Smooth muscle cell (in vitro differentiated cells): ENCODE measurements at regions not wholly inside any gene's neighbourhood (a gene's known extent, or its start where the extent isn't known, plus 50 kb on each side); places are given as distances from the start of the nearest gene placed in this dataset.

Experiments used
- DNase-seq: peaks from one replicate; lab custom pipeline; 2025; ENCODE audit not compliant: unreplicated experiment; lab: John Stamatoyannopoulos, UW
- H2AFZ ChIP-seq: fragments of 200-600 bp; sonication (generic); 2 replicates; pipeline ENCODE4 v1.6.0; 2016; ENCODE audit warnings: antibody characterized with exemption, low read depth, mild to moderate bottlenecking
- H3F3A ChIP-seq: fragments of 200-600 bp; sonication (generic); 2 replicates; pipeline ENCODE4 v1.6.0; 2017; ENCODE audit warnings: antibody characterized with exemption, low read depth
- H3K27ac ChIP-seq: fragments of 200-600 bp; sonication (generic); 2 replicates; pipeline ENCODE4 v1.5.1; 2016; ENCODE audit warnings: low read depth, mild to moderate bottlenecking
- H3K27me3 ChIP-seq: fragments of 200-600 bp; sonication (generic); 2 replicates; pipeline ENCODE4 v1.6.1; 2016; ENCODE audit warnings: low read depth, mild to moderate bottlenecking
- H3K36me3 ChIP-seq: fragments of 200-600 bp; sonication (generic); 2 replicates; pipeline ENCODE4 v1.5.1; 2016; ENCODE audit warnings: low read depth
- H3K4me1 ChIP-seq: fragments of 200-600 bp; sonication (generic); 2 replicates; pipeline ENCODE4 v1.5.1; 2016; ENCODE audit warnings: low read depth
- H3K4me2 ChIP-seq: fragments of 200-600 bp; sonication (generic); 2 replicates; pipeline ENCODE4 v1.6.0; 2016; ENCODE audit warnings: mild to moderate bottlenecking
- H3K4me3 ChIP-seq: fragments of 200-600 bp; sonication (generic); 2 replicates; pipeline ENCODE4 v1.5.1; 2016; ENCODE audit warnings: mild to moderate bottlenecking
- H3K79me2 ChIP-seq: fragments of 200-600 bp; sonication (generic); 2 replicates; pipeline ENCODE4 v1.6.0; 2016; ENCODE audit warnings: low read depth, mild to moderate bottlenecking
- H3K9ac ChIP-seq: fragments of 200-600 bp; sonication (generic); 2 replicates; pipeline ENCODE4 v1.6.0; 2016; ENCODE audit warnings: low read depth
- H3K9me3 ChIP-seq: fragments of 200-600 bp; sonication (generic); replicated peaks from 2 replicates; pipeline ENCODE4 v1.5.1; 2016; ENCODE audit warnings: low read depth
- H4K20me1 ChIP-seq: fragments of 200-600 bp; sonication (generic); 2 replicates; pipeline ENCODE4 v1.6.0; 2016; ENCODE audit warnings: low read depth
- CTCF ChIP-seq: fragments of 200-600 bp; sonication (generic); IDR thresholded peaks from 2 replicates; pipeline ENCODE4 v1.5.1; 2017; ENCODE audit warnings: borderline replicate concordance, mild to moderate bottlenecking, antibody characterized with exemption; ENCODE audit not compliant: insufficient read depth, poor library complexity, severe bottlenecking
- WGBS: methylation state at CpG from one replicate; pipeline ENCODE4 v1.1.7; 2016; ENCODE audit warnings: low lambda C conversion rate; 5-methylcytosine and 5-hydroxymethylcytosine counted together

DNA sequence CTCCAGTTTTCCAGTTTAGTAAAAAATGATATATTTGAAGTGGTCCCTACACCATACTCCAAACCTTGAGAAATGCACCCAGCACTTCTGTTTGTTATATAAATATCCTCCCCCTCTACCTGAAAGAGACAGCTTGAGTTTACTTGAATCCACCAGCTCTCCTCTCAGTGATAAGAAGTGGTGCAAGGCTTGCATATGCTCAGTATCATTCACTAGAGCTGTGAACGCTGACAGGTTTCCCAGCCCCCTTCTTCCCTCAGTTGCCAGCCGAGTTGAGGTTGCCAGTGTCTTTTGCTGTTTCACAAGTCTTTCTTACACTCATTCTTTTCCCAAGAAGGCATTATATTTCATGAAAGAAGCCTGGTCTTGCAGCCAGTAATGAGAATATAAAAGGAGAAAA, 880.0 kb downstream of the LRRTM4 start:
- no peak for DNase-seq
- H3K4me1 ChIP-seq = no peaks in the 10 kb centered on the region
- H3K9me3 ChIP-seq = no peaks in the 10 kb centered on the region
- H3K4me3 ChIP-seq = no peak overlapping the region
- WGBS = 22% methylated on average over 2 of the region's 2 CpGs
- H2AFZ ChIP-seq = no peak overlapping the region
- no peak for TF ChIP-seq CTCF
- H3K79me2 ChIP-seq = no peaks in the 10 kb centered on the region
- no peak overlapping the region for H3K27ac ChIP-seq
- H3K27me3 ChIP-seq = no peaks in the 10 kb centered on the region
- no peaks in the 10 kb centered on the region for H3F3A ChIP-seq
- H3K4me2 ChIP-seq = no peak overlapping the region
- H3K36me3 ChIP-seq = no peaks in the 10 kb centered on the region
- no peak overlapping the region for H3K9ac ChIP-seq
- no peaks in the 10 kb centered on the region for H4K20me1 ChIP-seq

- no peaks in the 10 kb centered on the region for H4K20me1 ChIP-seq
- WGBS = 91% methylated on average over 3 of the region's 3 CpGs
- no peaks in the 10 kb centered on the region for H3K36me3 ChIP-seq
- no peak overlapping the region for H3K4me3 ChIP-seq
- no peaks in the 10 kb centered on the region for H3F3A ChIP-seq
- H3K4me2 ChIP-seq = no peak overlapping the region
- H3K27me3 ChIP-seq = no peaks in the 10 kb centered on the region
- no peak for DNase-seq
- no peak for TF ChIP-seq CTCF
- no peaks in the 10 kb centered on the region for H3K9me3 ChIP-seq
- no peaks in the 10 kb centered on the region for H3K79me2 ChIP-seq
- no peak overlapping the region for H2AFZ ChIP-seq
- no peak overlapping the region for H3K9ac ChIP-seq
- H3K27ac ChIP-seq = no peak overlapping the region
- no peaks in the 10 kb centered on the region for H3K4me1 ChIP-seq
These were observed 880.7 kb downstream of the LRRTM4 start for GRCh38 chr2:76641506-76641905.

GRCh38 chr2:76640905-76641304, 881.3 kb downstream of the LRRTM4 start:
- Histone ChIP-seq H3K36me3 (no peaks in the 10 kb centered on the region), H2AFZ (no peak overlapping the region), H3K4me1 (no peaks in the 10 kb centered on the region), H3K9me3 (no peaks in the 10 kb centered on the region), H3K4me3 (no peak overlapping the region), H3K79me2 (no peaks in the 10 kb centered on the region), H3K4me2 (no peak overlapping the region), H4K20me1 (no peaks in the 10 kb centered on the region), H3K9ac (no peak overlapping the region), H3K27me3 (no peaks in the 10 kb centered on the region), H3K27ac (no peak overlapping the region), H3F3A (no peaks in the 10 kb centered on the region)
- TF ChIP-seq CTCF = no peak
- 88% methylated on average over 1 of the region's 1 CpG for WGBS
- no peak for DNase-seq

DNA sequence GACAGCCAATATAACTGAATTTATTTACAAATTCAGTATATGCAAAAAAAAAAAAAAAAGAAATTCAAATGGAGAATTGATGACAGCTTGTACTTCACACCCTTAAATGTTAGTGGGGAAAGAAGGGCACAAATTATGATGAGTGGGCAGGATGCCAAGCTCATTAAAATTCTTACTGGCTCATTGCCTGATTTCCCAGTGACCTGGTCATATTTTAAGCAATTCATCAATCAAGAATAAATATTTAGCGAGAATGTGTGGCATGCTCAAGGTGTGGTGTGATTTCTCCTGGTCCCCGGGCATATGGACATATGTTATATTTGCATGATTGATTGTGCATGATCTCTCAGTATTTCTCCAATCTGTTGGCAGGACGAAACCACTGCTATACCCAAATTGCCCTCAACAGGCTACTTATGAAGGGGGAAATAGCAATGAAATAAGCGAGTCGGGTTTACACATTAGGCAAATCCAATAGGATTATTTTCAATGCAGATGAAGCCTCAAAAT, 883.0 kb downstream of the LRRTM4 start:
- WGBS = 93% methylated on average over 5 of the region's 5 CpGs
- H3K27ac ChIP-seq = no peak overlapping the region
- H4K20me1 ChIP-seq = no peaks in the 10 kb centered on the region
- no peaks in the 10 kb centered on the region for H3K27me3 ChIP-seq
- no peak overlapping the region for H3K4me3 ChIP-seq
- no peak for TF ChIP-seq CTCF
- no peak overlapping the region for H2AFZ ChIP-seq
- no peak overlapping the region for H3K4me2 ChIP-seq
- no peaks in the 10 kb centered on the region for H3F3A ChIP-seq
- no peak for DNase-seq
- no peak overlapping the region for H3K9ac ChIP-seq
- no peaks in the 10 kb centered on the region for H3K4me1 ChIP-seq
- H3K79me2 ChIP-seq = no peaks in the 10 kb centered on the region
- H3K9me3 ChIP-seq = no peaks in the 10 kb centered on the region
- H3K36me3 ChIP-seq = no peaks in the 10 kb centered on the region
